Thoracic aorta (tissue), 2 donors: ENCODE measurements at regions not wholly inside any gene's neighbourhood (a gene's known extent, or its start where the extent isn't known, plus 50 kb on each side); places are given as distances from the start of the nearest gene placed in this dataset.

Source experiments
- ATAC-seq: fragments of 150-250 bp; one replicate; pipeline ENCODE4 v1.8.0; 2017; ENCODE audit warnings: low read depth; ENCODE audit not compliant: insufficient number of reproducible peaks, low FRiP score
- DNase-seq: peaks from one replicate; pipeline ENCODE4 v3.0.0-alpha.2; 2020; ENCODE audit warnings: low spot score
- H3K27ac ChIP-seq, 2 donors: fragments of 200-600 bp; sonication (generic); 1 replicate in 1 of 2; 2 replicates in 1 of 2; pipeline ENCODE4 v1.5.1; 2016; ENCODE audit warnings: mild to moderate bottlenecking in 2 of 2, moderate library complexity in 2 of 2
- H3K27me3 ChIP-seq: fragments of 200-600 bp; sonication (generic); replicated peaks from 2 replicates; pipeline ENCODE4 v1.6.0; 2016; ENCODE audit warnings: mild to moderate bottlenecking; ENCODE audit not compliant: insufficient read depth
- H3K36me3 ChIP-seq: fragments of 200-600 bp; sonication (generic); one replicate; pipeline ENCODE4 v1.5.1; 2016
- H3K4me1 ChIP-seq, 2 donors: fragments of 200-600 bp; sonication (generic); 1 replicate in 1 of 2; 2 replicates in 1 of 2; pipeline versions ENCODE4 v1.5.1 to v1.6.0; 2016; ENCODE audit warnings: low read depth in 2 of 2, mild to moderate bottlenecking in 1 of 2; ENCODE audit not compliant: control insufficient read depth in 1 of 2
- H3K4me3 ChIP-seq: fragments of 200-600 bp; sonication (generic); 2 replicates; pipeline ENCODE4 v1.5.1; 2016; ENCODE audit warnings: mild to moderate bottlenecking
- H3K9me3 ChIP-seq: fragments of 200-600 bp; sonication (generic); 2 replicates; pipeline ENCODE4 v1.5.1; 2016
- CTCF ChIP-seq: fragments of 200-600 bp; sonication (generic); IDR thresholded peaks from one replicate; pipeline ENCODE4 v1.5.1; 2019; ENCODE audit warnings: antibody characterized with exemption

- ATAC-seq = no peak
- Histone ChIP-seq H3K27ac (no peak overlapping the region), H3K4me1 (no peaks in the 10 kb centered on the region), H3K36me3 (no peaks in the 10 kb centered on the region), H3K4me3 (no peak overlapping the region), H3K27me3 (no peaks in the 10 kb centered on the region), H3K9me3 (no peaks in the 10 kb centered on the region)
- no peak for DNase-seq
- no peak for TF ChIP-seq CTCF
Observed at GRCh38 chr20:47956268-47956995, 171.2 kb upstream of the SULF2 start.

- H3K4me3 ChIP-seq = no peak overlapping the region
- no peaks in the 10 kb centered on the region for H3K27me3 ChIP-seq
- no peaks in the 10 kb centered on the region for H3K9me3 ChIP-seq
- DNase-seq (no peak), ATAC-seq (no peak)
- no peak for TF ChIP-seq CTCF
- H3K27ac ChIP-seq = no peak overlapping the region
- no peaks in the 10 kb centered on the region for H3K4me1 ChIP-seq
- H3K36me3 ChIP-seq = no peaks in the 10 kb centered on the region
Observed at GRCh38 chr20:47953471-47953870, 168.2 kb upstream of the SULF2 start.

- Histone ChIP-seq H3K4me1 (no peaks in the 10 kb centered on the region), H3K36me3 (no peaks in the 10 kb centered on the region), H3K27me3 (no peaks in the 10 kb centered on the region), H3K9me3 (no peaks in the 10 kb centered on the region), H3K4me3 (no peak overlapping the region), H3K27ac (no peak overlapping the region)
- DNase-seq = no peak
- no peak for TF ChIP-seq CTCF
- no peak for ATAC-seq
Observed at GRCh38 chr20:47952023-47952564, 166.8 kb upstream of the SULF2 start.

GRCh38 chr20:47951521-47951971 is 166.3 kb upstream of the SULF2 start:
- H3K36me3 ChIP-seq = no peaks in the 10 kb centered on the region
- H3K9me3 ChIP-seq = no peaks in the 10 kb centered on the region
- H3K4me3 ChIP-seq = no peak overlapping the region
- H3K4me1 ChIP-seq = no peaks in the 10 kb centered on the region
- TF ChIP-seq CTCF = no peak
- ATAC-seq (no peak), DNase-seq (no peak)
- H3K27ac ChIP-seq = no peak overlapping the region
- H3K27me3 ChIP-seq = no peaks in the 10 kb centered on the region

GRCh38 chr20:47950913-47951283 is 165.6 kb upstream of the SULF2 start:
- Histone ChIP-seq H3K4me3 (no peak overlapping the region), H3K4me1 (no peaks in the 10 kb centered on the region), H3K36me3 (no peaks in the 10 kb centered on the region), H3K9me3 (no peaks in the 10 kb centered on the region), H3K27ac (no peak overlapping the region), H3K27me3 (no peaks in the 10 kb centered on the region)
- ATAC-seq (no peak), DNase-seq (no peak)
- no peak for TF ChIP-seq CTCF
